Natural killer cell (primary cell): ENCODE measurements at regions not wholly inside any gene's neighbourhood (a gene's known extent, or its start where the extent isn't known, plus 50 kb on each side); places are given as distances from the start of the nearest gene placed in this dataset.

Experiments
- ATAC-seq, 3 donors: fragments of 150-1000 bp in 2 of 3; fragments of 200-7000 bp in 1 of 3; cut with Tn5 transposase; 1 replicate in 1 of 3; 2 replicates in 2 of 3; pipeline ENCODE4 v1.10.0; 2021; ENCODE audit warnings: mild to moderate bottlenecking in 2 of 3, moderate library complexity in 2 of 3
- DNase-seq, 2 donors: peaks; one replicate each; pipeline versions ENCODE4 v3.0.0 to v3.0.0-alpha.2; 2013 to 2021; ENCODE audit warnings: mixed read lengths in 1 of 2
- H3K27ac ChIP-seq: one replicate; pipeline ENCODE4 v1.5.1; 2013; ENCODE audit warnings: mild to moderate bottlenecking, low read length
- H3K27me3 ChIP-seq: one replicate; pipeline ENCODE4 v1.6.1; 2013; ENCODE audit warnings: low read length; ENCODE audit not compliant: control insufficient read depth, insufficient read depth
- H3K36me3 ChIP-seq: one replicate; pipeline ENCODE4 v1.6.1; 2013; ENCODE audit warnings: low read length; ENCODE audit not compliant: control insufficient read depth, insufficient read depth
- H3K4me1 ChIP-seq: one replicate; pipeline ENCODE4 v1.6.1; 2013; ENCODE audit warnings: low read length; ENCODE audit not compliant: control insufficient read depth, insufficient read depth
- H3K4me3 ChIP-seq: one replicate; pipeline ENCODE4 v1.5.1; 2013; ENCODE audit warnings: low read length
- H3K9me3 ChIP-seq: one replicate; pipeline ENCODE4 v1.6.1; 2013; ENCODE audit warnings: low read length; ENCODE audit not compliant: control insufficient read depth, insufficient read depth
- H3K27ac Mint-ChIP-seq, 2 donors: one replicate each; pipeline ENCODE4 v1.8.0; 2022; ENCODE audit warnings: mild to moderate bottlenecking in 2 of 2, mixed read lengths in 2 of 2, moderate library complexity in 1 of 2
- H3K27me3 Mint-ChIP-seq, 2 donors: one replicate each; pipeline ENCODE4 v1.8.0; 2022; ENCODE audit warnings: low read depth in 2 of 2, mixed read lengths in 2 of 2
- H3K36me3 Mint-ChIP-seq: one replicate; pipeline ENCODE4 v1.8.0; 2022; ENCODE audit warnings: mixed read lengths
- H3K4me1 Mint-ChIP-seq, 2 donors: one replicate each; pipeline ENCODE4 v1.8.0; 2022; ENCODE audit warnings: mixed read lengths in 2 of 2
- H3K4me3 Mint-ChIP-seq: one replicate; pipeline ENCODE4 v1.8.0; 2022; ENCODE audit warnings: mild to moderate bottlenecking, moderate library complexity, mixed read lengths
- H3K9me3 Mint-ChIP-seq, 2 donors: one replicate each; pipeline ENCODE4 v1.8.0; 2022; ENCODE audit warnings: mixed read lengths in 2 of 2
- CTCF ChIP-seq: fragments of 200-600 bp; IDR thresholded peaks from one replicate; pipeline ENCODE4 v1.8.0; 2022; ENCODE audit warnings: antibody characterized with exemption
- WGBS: methylation state at CpG from one replicate; pipeline ENCODE4 v1.1.7; 2013; ENCODE audit warnings: missing lambda C conversion rate; ENCODE audit not compliant: insufficient coverage; 5-methylcytosine and 5-hydroxymethylcytosine counted together
- intact Hi-C: fragments of 100-400 bp; cut with micrococcal nuclease; formaldehyde crosslinking; loops from one replicate; pipeline ENCODE4 v1.14.2; 2022

- WGBS: 88% methylated on average over 1 of the region's 2 CpGs
These were observed 1023.2 kb upstream of the ZEB2 start for GRCh38 chr2:145543155-145543554.

GRCh38 chr2:145541028-145541427, 1021.1 kb upstream of the ZEB2 start:
- H3K27ac Mint-ChIP-seq: no peak overlapping the region
- no peak for TF ChIP-seq CTCF
- ATAC-seq (no peak), DNase-seq (no peak)
- intact Hi-C loops: no loop called here
- no peaks in the 10 kb centered on the region for H3K36me3 Mint-ChIP-seq
- peaks cover 13 to 15% of the 10 kb centered on the region in 2 donors for H3K27me3 Mint-ChIP-seq
- H3K4me3 Mint-ChIP-seq: no peak overlapping the region
- 98% methylated on average over 2 of the region's 2 CpGs for WGBS
- H3K4me1 Mint-ChIP-seq: no peaks in the 10 kb centered on the region
- Histone ChIP-seq H3K27me3 (no peaks in the 10 kb centered on the region), H3K9me3 (no peaks in the 10 kb centered on the region), H3K36me3 (no peaks in the 10 kb centered on the region), H3K4me1 (no peaks in the 10 kb centered on the region), H3K4me3 (no peak overlapping the region), H3K27ac (no peak overlapping the region)
- H3K9me3 Mint-ChIP-seq: peaks cover 0 to 3% of the 10 kb centered on the region in 2 donors

More at GRCh38 chr2:145543155-145543554, 1023.2 kb upstream of the ZEB2 start:
- no peaks in the 10 kb centered on the region for H3K9me3 ChIP-seq
- Mint-ChIP-seq H3K27ac (no peak overlapping the region), H3K9me3 (peaks cover 0 to 3% of the 10 kb centered on the region in 2 donors), H3K4me3 (no peak overlapping the region), H3K27me3 (peaks cover 10 to 15% of the 10 kb centered on the region in 2 donors), H3K4me1 (peaks cover 0 to 5% of the 10 kb centered on the region in 2 donors), H3K36me3 (no peaks in the 10 kb centered on the region)
- no peaks in the 10 kb centered on the region for H3K27me3 ChIP-seq
- ATAC-seq (no peak), DNase-seq (no peak)
- intact Hi-C loops: no loop called here
- H3K27ac ChIP-seq: no peak overlapping the region
- no peaks in the 10 kb centered on the region for H3K4me1 ChIP-seq
- H3K4me3 ChIP-seq: no peak overlapping the region
- no peak for TF ChIP-seq CTCF
- H3K36me3 ChIP-seq: no peaks in the 10 kb centered on the region

- H3K27me3 ChIP-seq: no peaks in the 10 kb centered on the region
- WGBS: 100% methylated on average over 1 of the region's 5 CpGs
- no peak overlapping the region for H3K4me3 ChIP-seq
- ATAC-seq: no peak
- no peaks in the 10 kb centered on the region for H3K9me3 ChIP-seq
- DNase-seq: no peak
- H3K4me1 Mint-ChIP-seq: no peaks in the 10 kb centered on the region
- no peak overlapping the region for H3K4me3 Mint-ChIP-seq
- H3K36me3 Mint-ChIP-seq: no peaks in the 10 kb centered on the region
- H3K9me3 Mint-ChIP-seq: peaks cover 0 to 2% of the 10 kb centered on the region in 2 donors
- no peak for TF ChIP-seq CTCF
- H3K27me3 Mint-ChIP-seq: peaks cover 7 to 13% of the 10 kb centered on the region in 2 donors
- H3K27ac Mint-ChIP-seq: no peak overlapping the region
- no peaks in the 10 kb centered on the region for H3K36me3 ChIP-seq
- intact Hi-C loops: no loop called here
- H3K27ac ChIP-seq: no peak overlapping the region
- no peaks in the 10 kb centered on the region for H3K4me1 ChIP-seq
These were observed 1018.9 kb upstream of the ZEB2 start for GRCh38 chr2:145538661-145539350.

- Histone ChIP-seq H3K27me3 (no peaks in the 10 kb centered on the region), H3K36me3 (no peaks in the 10 kb centered on the region), H3K9me3 (no peaks in the 10 kb centered on the region), H3K4me1 (no peaks in the 10 kb centered on the region), H3K4me3 (no peak overlapping the region), H3K27ac (no peak overlapping the region)
- H3K27ac Mint-ChIP-seq: no peak overlapping the region
- intact Hi-C loops: no loop called here
- no peaks in the 10 kb centered on the region for H3K9me3 Mint-ChIP-seq
- H3K4me1 Mint-ChIP-seq: no peaks in the 10 kb centered on the region
- H3K36me3 Mint-ChIP-seq: no peaks in the 10 kb centered on the region
- ATAC-seq: no peak
- no peak overlapping the region for H3K4me3 Mint-ChIP-seq
- no peak for TF ChIP-seq CTCF
- DNase-seq: no peak
- peaks cover 0 to under 1% of the 10 kb centered on the region in 2 donors for H3K27me3 Mint-ChIP-seq
These were observed 1010.7 kb upstream of the ZEB2 start for GRCh38 chr2:145530653-145531052.
